C4-2B (cell line): ENCODE measurements at regions not wholly inside any gene's neighbourhood (a gene's known extent, or its start where the extent isn't known, plus 50 kb on each side); places are given as distances from the start of the nearest gene placed in this dataset.

Experiments used
- H3K27ac ChIP-seq: fragments of 450-650 bp; 2 replicates; pipeline ENCODE4 v1.5.1; 2017
- CTCF ChIP-seq: fragments of 450-650 bp; conservative IDR thresholded peaks from 2 replicates; pipeline ENCODE4 v1.5.1; 2017; ENCODE audit warnings: mild to moderate bottlenecking
- ZFX ChIP-seq: fragments of 450-650 bp; IDR thresholded peaks from 2 replicates; pipeline ENCODE4 v1.6.1; 2017

GRCh38 chr1:4087530-4088420 is 187.7 kb upstream of the C1orf174 start:
- H3K27ac ChIP-seq: no peak overlapping the region
- TF ChIP-seq CTCF (no peak), ZFX (no peak)

DNA sequence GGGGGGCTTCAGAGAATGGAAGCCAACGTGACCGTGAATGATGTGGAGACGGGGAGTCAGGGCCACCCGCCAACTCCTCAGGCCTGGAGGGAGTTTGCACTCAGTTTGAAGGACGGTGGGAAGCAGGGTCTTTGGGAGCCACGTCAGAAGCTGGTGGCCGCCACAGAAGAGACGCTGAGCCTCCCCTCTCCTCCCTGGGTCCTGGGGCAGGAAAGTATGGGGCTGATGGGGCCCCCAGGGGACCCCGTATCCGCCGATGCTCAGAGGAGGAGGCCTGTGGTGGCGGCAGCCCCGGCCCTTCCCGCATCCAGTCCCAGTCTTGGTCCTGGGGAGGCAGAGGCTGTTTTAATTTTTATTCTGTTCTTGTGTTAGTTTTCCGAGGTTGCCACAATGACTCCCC is 188.6 kb upstream of the C1orf174 start:
- H3K27ac ChIP-seq: no peak overlapping the region
- no peak for TF ChIP-seq CTCF
- no peak for TF ChIP-seq ZFX

GRCh38 chr1:4089421-4090175 is 189.5 kb upstream of the C1orf174 start:
- no peak overlapping the region for H3K27ac ChIP-seq
- no peak for TF ChIP-seq ZFX
- TF ChIP-seq CTCF: no peak

GRCh38 chr1:4090556-4090955 is 190.5 kb upstream of the C1orf174 start:
- TF ChIP-seq CTCF: no peak
- no peak for TF ChIP-seq ZFX
- H3K27ac ChIP-seq: no peak overlapping the region

- H3K27ac ChIP-seq: no peak overlapping the region
- TF ChIP-seq CTCF (no peak), ZFX (no peak)
Measured at GRCh38 chr1:4090976-4091660, 191.0 kb upstream of the C1orf174 start.

DNA sequence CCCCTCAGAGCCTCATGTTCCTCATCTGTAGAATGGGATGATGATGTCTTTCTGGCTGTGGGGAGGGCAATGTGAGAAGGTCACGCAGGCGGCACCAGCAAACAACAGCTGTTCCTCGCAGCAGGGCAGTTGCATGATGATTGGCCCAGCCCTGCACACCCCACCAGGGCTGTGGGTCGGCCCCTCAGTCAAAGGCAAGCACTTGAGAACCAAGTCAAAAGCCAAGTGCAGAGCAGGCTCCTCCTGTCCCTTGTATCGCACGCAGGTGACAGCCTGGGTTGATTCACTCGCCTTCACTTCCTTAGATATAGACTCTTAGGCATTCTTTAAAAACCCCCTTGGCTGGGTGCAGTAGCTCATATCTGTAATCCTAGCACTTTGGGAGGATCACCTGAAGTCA is 191.9 kb upstream of the C1orf174 start:
- H3K27ac ChIP-seq: no peak overlapping the region
- TF ChIP-seq ZFX (no peak), CTCF (no peak)
